ENCODE measurements at regions not wholly inside any gene's neighbourhood (a gene's known extent, or its start where the extent isn't known, plus 50 kb on each side); places are given as distances from the start of the nearest gene placed in this dataset.

GRCh38 chr6:23262864-23263263, 693.5 kb downstream of the HDGFL1 start:
- H3K27me3 ChIP-seq (ENCODE audit: insufficient read depth, low read length), result no peaks in the 10 kb centered on the region
- H3K4me2 ChIP-seq (ENCODE audit: insufficient read depth, low read length), result no peak overlapping the region
- no peaks in the 10 kb centered on the region for H3K36me3 ChIP-seq (ENCODE audit: insufficient read depth, low read length)
- TF ChIP-seq CTCF (IDR thresholded peaks at IDR 0.05; ENCODE audit: extremely low read depth, low read depth, low read length), result no peak
- H4K20me1 ChIP-seq (ENCODE audit: insufficient read depth, low read length), result no peaks in the 10 kb centered on the region
- peak; percentile 27 for DNase-seq (ENCODE audit: insufficient read length, low spot score, missing footprints)
- H3K79me2 ChIP-seq (ENCODE audit: insufficient read depth, low read length), result no peaks in the 10 kb centered on the region
- H3K4me1 ChIP-seq (ENCODE audit: insufficient read depth, low read length), result no peaks in the 10 kb centered on the region
- H3K4me3 ChIP-seq (ENCODE audit: insufficient read depth, low read length), result no peak overlapping the region
- no peak overlapping the region for H3K27ac ChIP-seq (ENCODE audit: low read depth, low read length)
- H3K9me3 ChIP-seq (ENCODE audit: low read depth, low read length), result no peaks in the 10 kb centered on the region
- H2AFZ ChIP-seq (ENCODE audit: low read length), result no peak overlapping the region

- DNase-seq (ENCODE audit: insufficient read length, low spot score, missing footprints), result no peak
- Histone ChIP-seq H3K4me3 (ENCODE audit: insufficient read depth, low read length) (no peak overlapping the region), H3K4me2 (ENCODE audit: insufficient read depth, low read length) (no peak overlapping the region), H2AFZ (ENCODE audit: low read length) (no peak overlapping the region), H3K9me3 (ENCODE audit: low read depth, low read length) (no peaks in the 10 kb centered on the region), H3K79me2 (ENCODE audit: insufficient read depth, low read length) (no peaks in the 10 kb centered on the region), H3K4me1 (ENCODE audit: insufficient read depth, low read length) (no peaks in the 10 kb centered on the region), H4K20me1 (ENCODE audit: insufficient read depth, low read length) (no peaks in the 10 kb centered on the region), H3K27me3 (ENCODE audit: insufficient read depth, low read length) (no peaks in the 10 kb centered on the region), H3K27ac (ENCODE audit: low read depth, low read length) (no peak overlapping the region), H3K36me3 (ENCODE audit: insufficient read depth, low read length) (no peaks in the 10 kb centered on the region)
- TF ChIP-seq CTCF (IDR thresholded peaks at IDR 0.05; ENCODE audit: extremely low read depth, low read depth, low read length), result no peak
Observed at GRCh38 chr6:23265270-23265669, 695.9 kb downstream of the HDGFL1 start.

- no peaks in the 10 kb centered on the region for H3K27me3 ChIP-seq (ENCODE audit: insufficient read depth, low read length)
- H3K4me1 ChIP-seq (ENCODE audit: insufficient read depth, low read length), result no peaks in the 10 kb centered on the region
- no peaks in the 10 kb centered on the region for H3K9me3 ChIP-seq (ENCODE audit: low read depth, low read length)
- no peak overlapping the region for H2AFZ ChIP-seq (ENCODE audit: low read length)
- TF ChIP-seq CTCF (IDR thresholded peaks at IDR 0.05; ENCODE audit: extremely low read depth, low read depth, low read length), result no peak
- no peak for DNase-seq (ENCODE audit: insufficient read length, low spot score, missing footprints)
- H3K36me3 ChIP-seq (ENCODE audit: insufficient read depth, low read length), result no peaks in the 10 kb centered on the region
- no peak overlapping the region for H3K4me3 ChIP-seq (ENCODE audit: insufficient read depth, low read length)
- H3K27ac ChIP-seq (ENCODE audit: low read depth, low read length), result no peak overlapping the region
- H4K20me1 ChIP-seq (ENCODE audit: insufficient read depth, low read length), result no peaks in the 10 kb centered on the region
- H3K4me2 ChIP-seq (ENCODE audit: insufficient read depth, low read length), result no peak overlapping the region
- H3K79me2 ChIP-seq (ENCODE audit: insufficient read depth, low read length), result no peaks in the 10 kb centered on the region
Observed at GRCh38 chr6:23266536-23266935, 697.2 kb downstream of the HDGFL1 start.

- H4K20me1 ChIP-seq (ENCODE audit: insufficient read depth, low read length), result no peaks in the 10 kb centered on the region
- no peaks in the 10 kb centered on the region for H3K4me1 ChIP-seq (ENCODE audit: insufficient read depth, low read length)
- no peaks in the 10 kb centered on the region for H3K36me3 ChIP-seq (ENCODE audit: insufficient read depth, low read length)
- H3K4me3 ChIP-seq (ENCODE audit: insufficient read depth, low read length), result no peak overlapping the region
- no peak for DNase-seq (ENCODE audit: insufficient read length, low spot score, missing footprints)
- H3K4me2 ChIP-seq (ENCODE audit: insufficient read depth, low read length), result no peak overlapping the region
- H3K27me3 ChIP-seq (ENCODE audit: insufficient read depth, low read length), result no peaks in the 10 kb centered on the region
- H2AFZ ChIP-seq (ENCODE audit: low read length), result no peak overlapping the region
- TF ChIP-seq CTCF (IDR thresholded peaks at IDR 0.05; ENCODE audit: extremely low read depth, low read depth, low read length), result no peak
- H3K27ac ChIP-seq (ENCODE audit: low read depth, low read length), result no peak overlapping the region
- no peaks in the 10 kb centered on the region for H3K79me2 ChIP-seq (ENCODE audit: insufficient read depth, low read length)
- no peaks in the 10 kb centered on the region for H3K9me3 ChIP-seq (ENCODE audit: low read depth, low read length)
Observed at GRCh38 chr6:23267651-23268050, 698.3 kb downstream of the HDGFL1 start.

Data from osteoblast (primary cell).